ENCODE measurements at regions not wholly inside any gene's neighbourhood (a gene's known extent, or its start where the extent isn't known, plus 50 kb on each side); places are given as distances from the start of the nearest gene placed in this dataset.
"Not testable (repeated sequence)": the region's sequence is repeated elsewhere in the genome, so short reads cannot be mapped to it uniquely, and the experiment has no call there.

DNA sequence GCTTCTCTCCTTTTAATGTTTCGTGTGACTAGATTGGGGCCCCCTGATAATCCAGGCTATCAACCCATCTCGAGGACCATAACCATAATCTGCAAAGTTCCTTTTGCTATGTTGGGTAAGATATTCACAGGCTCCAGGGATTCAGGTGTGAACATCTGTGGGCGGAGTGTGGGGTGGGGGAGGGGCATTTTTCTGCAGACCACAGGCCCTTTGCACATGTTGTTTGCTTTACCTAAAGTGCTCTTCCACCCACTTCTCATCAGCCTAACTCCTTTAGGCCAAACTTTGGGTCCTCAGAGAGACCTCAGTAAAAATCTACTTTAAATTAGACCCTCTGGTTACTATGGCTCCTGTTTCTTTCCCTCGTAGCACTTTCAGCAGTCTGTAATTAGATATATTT lies 284.4 kb downstream of the WDR11 start:
- DNase-seq (ENCODE audit: low spot score) = no peak

DNA sequence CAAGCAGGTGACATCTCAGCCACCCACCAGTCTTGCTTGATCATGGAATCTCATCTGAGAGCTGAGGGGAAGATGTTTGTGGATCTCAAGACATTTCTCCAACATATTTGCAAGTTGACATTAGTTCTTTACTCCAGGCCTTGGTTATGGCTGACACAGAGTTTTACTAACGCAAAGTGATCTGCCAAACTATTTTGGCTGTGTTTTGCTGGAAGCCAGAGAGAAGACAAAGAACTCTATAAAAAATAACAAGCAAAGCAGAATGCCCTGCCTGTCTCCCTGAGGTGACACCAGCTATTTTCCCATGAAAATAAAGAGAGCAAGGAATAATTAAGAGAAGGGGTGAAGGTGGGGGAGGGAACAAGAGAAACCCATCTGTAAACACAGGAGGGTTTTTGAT lies 286.4 kb downstream of the WDR11 start:
- DNase-seq (ENCODE audit: low spot score) = no peak

DNA sequence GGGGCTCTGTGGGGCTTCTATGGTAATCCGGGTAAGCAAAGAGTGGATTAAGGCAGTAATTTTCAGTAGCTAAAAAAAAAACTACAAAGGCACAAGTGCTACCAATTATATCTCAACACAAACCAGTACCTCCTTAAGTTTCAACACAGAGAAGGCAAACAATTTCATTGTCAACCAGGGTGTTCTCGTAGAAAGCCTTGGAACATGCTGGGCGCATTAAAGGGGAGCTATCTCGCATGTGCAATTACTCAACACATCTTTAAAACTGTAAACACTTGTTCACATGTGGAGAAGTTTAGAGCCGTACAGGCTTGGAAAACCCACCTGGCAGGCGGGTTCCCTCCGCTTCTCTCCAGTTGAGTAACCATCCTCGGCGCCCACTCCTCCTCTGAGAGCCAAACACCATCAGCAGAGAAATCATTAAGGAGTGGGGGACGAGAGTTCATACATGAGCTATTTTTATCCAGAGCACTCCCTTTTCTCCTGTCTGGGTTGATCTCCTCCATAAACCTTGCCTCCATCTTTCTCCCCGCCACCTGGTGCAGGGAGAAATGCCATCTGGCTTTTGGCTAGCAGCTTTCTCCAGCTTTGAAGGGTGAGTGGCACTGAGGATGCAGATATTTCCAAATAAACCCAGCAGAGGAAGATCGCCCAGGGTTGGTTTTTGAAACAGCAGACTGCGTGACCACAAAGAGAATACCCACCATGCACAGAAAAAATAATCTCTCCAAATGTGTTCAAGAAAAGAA lies 287.1 kb downstream of the WDR11 start:
- DNase-seq (ENCODE audit: low spot score) = no peak

DNA sequence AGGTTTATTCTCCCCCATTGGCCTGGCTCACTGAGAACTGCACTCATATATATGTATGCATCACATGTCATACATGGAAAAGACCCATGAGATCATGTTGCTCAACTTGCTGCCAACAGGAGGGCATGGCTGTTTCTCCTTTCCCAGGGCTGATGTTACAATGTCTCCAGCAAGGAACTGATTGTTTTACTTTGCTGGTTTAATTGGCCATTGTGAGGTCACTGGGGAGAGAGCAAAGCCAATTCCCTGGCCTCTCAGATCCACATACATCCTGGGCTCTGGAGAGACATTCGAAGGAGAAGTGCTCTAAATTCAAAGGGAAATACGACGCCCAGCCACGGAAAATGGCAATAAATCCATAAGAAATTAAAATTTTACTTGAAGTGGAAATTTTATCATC lies 287.8 kb downstream of the WDR11 start:
- no peak for DNase-seq (ENCODE audit: low spot score)

DNA sequence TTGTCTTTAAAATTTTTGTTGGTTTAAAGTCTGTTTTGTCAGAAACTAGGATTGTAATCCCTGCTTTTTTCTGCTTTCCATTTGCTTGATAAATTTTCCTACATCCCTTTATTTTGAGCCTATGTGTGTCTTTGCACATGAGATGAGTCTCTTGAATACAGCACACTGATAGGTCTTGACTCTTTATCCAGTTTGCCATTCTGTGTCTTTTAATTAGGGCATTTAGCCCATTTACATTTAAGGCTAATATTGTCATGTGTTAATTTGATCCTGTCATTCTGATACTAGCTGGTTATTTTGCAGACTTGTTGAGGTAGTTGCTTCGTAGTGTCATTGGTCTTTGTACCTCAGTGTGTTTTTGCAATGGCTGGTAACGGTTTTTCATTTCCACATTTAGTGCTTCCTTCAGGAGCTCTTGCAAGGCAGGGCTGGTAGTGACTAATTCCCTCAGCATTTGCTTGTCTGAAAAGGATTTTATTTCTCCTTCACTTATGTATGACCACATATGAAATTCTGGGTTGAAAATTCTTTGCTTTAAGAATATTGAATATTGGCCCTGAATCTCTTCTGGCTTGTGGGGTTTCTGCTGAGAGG lies 294.7 kb downstream of the WDR11 start:
- DNase-seq (ENCODE audit: low spot score) = not testable (repeated sequence)

DNA sequence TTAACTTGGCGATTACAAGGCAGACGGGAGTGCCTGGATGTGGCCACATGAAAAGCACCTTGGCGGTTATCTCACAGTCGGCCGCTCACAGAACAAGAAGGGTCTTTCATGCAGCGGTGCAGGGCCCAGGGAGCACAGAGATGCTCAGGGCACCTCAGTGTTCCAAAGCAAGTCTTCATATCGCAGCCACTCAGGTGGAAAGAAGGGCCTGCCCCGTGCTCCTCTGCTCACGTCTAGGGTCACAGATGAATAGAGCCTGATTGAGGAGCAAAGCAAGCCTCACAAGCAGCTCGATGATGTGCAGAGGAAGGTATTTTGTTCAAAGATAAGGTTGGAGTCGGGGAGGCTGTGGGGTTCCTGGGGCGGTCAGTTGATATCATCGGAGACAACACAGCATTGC lies 297.8 kb downstream of the WDR11 start:
- no peak for DNase-seq (ENCODE audit: low spot score)

DNA sequence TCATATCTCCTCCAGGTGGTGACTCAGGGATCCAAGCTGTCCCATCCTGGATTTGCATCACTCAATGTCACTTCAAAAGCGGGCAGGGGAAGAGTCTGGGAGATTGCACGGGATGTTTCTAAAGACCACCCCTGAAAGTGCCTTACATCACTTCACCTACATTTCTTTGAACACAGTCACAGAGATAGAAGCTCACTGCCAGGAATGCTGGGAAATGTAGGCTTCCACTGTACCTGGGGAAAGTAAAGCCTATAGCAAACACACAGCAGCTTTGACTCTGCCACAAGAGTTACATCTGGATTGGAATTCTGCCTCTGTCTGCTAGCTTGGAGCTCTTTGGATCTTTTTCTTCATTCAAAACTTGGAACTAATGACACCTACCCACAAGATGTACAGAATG lies 300.9 kb downstream of the WDR11 start:
- no peak for DNase-seq (ENCODE audit: low spot score)

DNA sequence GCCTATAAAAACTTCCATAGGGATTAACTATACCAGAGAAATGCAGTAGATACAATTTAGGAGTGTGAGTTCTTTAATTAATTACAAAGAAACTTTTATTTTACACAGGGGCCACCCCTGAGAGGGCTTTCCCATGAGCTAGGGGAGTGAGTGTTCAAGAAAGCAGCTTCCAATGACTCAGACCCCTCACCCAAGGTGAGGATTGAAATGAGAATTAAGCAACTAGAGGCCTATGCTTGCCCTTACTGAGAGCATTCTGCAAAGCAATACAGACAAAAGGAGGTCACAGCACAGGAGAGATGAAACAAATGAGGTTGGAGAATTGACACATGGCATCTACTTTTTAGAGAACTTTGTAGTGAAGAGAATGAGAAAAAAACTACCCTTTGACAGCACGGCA lies 301.8 kb downstream of the WDR11 start:
- DNase-seq (ENCODE audit: low spot score) = no peak

DNA sequence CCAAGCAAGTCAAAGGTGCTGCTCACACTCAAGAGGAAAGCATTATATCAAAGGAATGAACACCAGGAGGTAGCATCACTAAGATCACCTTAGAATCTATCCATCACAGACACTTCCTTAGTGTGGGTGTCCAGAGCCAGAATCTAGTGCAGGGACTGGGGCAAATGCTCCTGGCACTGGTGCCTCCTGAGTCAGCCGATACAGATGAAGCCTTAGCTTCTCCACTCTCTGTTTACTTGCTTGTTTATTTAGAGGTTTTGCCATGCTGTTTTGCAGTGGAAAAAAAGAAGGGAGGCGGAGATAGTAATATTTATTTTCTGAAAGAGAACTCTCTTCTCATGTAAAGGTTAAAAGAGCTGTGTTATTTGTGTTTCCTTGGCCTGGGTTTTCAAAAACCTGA lies 303.1 kb downstream of the WDR11 start:
- no peak for DNase-seq (ENCODE audit: low spot score)

DNA sequence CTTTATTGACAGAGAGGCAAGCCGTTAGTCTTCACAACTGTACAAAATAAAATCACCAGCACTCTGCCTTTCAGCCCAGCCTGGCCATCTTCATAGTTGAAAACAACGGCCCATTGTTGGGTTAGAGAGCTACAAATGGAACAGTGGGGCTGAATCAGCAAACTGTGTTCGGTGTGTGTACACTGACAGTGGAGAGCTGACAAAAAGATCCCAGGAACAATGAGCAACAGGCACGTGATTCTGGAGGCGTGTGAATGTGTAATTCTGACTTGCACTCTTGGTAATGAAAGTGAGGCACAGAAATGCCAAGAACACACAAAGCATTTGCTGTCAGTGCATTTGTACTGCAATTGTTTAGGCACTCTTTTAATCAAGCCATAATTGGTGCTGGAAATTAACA lies 303.7 kb downstream of the WDR11 start:
- DNase-seq (ENCODE audit: low spot score) = no peak

DNA sequence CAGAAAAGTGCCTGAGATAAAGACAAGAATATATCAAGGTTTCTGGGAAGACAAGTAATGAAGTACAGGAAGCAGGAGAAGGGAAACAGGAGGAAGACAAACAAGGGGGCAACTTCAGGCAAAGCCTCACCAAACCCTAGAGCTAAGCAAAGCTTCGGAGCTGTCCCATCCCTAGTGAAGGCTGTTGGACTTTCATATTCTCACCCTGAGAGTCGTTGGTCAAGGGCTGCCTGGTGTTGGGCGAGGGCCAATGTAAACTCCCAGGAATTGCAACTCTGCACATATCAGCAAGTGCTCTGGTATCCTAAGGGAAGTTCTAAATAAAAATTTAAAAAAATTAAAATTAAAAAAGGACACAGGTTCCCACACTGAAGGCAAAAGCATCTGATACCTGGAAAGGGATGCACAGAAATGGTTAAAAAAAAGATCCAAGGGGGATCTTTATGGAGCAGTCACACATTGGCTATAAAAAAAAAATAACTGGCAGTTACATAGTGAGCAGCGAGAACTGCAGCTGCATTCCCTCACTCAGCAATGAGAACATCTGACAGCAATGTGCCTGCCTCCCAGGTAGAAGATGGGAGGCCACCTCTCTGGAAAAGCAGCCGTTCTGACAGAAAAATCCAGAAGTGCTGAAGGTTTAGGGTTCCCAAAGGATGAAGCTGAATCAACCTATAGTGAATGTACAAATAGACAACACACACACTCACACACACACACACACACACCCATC lies 304.7 kb downstream of the WDR11 start:
- DNase-seq (ENCODE audit: low spot score) = no peak

DNA sequence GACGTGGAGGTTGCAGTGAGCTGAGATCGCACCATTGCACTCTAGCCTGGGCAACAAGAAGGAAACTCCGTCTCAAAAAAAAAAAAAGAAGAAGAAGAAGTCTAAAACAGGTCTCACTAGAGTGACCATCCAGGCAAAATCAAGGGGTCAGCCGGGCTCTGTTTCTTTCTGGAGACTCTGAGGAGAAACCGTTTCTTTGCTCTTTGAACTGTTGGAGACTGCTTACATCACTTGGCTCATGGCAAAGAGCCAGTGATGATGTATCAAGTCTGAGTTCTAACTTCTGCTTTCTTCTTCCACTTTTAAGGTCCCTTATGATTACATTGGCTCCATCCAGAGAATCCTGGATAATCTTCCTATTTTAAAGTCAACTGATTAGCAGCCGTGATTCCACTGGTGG lies 306.8 kb downstream of the WDR11 start:
- DNase-seq (ENCODE audit: low spot score) = no peak

DNA sequence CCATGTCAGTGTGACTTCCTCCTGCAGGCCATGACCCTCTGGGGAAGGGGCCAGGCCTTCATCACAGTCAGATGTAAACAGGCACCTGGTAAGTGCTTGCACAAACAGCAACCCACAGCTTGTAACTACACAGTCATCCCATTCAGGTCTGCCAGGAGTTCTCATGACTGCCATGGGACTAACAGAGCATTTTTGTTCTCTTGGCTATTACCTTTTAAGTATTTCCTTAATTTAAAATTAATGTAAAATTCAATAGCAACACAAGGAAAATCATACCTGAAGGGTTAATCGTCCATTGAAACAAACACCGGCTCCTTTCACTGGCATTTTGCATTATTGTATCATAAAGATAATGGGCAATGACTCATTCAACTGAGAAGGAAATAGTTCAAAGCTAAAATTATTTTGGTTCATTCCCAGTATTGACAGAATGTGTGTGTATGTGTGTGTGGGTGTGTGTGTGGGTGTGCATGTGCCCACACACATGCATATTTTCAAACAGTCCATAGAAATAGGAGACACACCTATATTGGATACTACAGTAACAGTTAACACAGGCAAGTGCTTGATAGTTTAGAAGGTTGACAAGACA lies 307.9 kb downstream of the WDR11 start:
- DNase-seq (ENCODE audit: low spot score) = no peak

DNA sequence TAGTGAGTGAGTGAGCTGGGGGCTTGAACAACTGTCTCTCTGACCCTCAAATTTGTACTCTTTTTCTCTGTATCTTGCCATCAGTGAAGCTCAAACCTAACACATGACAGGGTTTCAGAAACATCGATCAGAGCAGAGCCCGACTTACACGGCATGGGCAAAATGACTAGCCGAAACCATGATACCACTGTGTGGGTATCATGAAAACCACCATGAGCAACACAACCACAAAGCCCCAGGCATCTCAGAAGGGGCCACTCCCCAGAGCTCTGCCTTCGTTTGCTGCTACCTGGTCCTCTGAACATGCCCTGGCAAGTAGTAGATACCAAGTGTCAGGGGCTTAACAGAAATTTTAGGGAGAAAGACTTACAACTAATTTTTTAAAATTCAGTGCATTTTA lies 308.5 kb downstream of the WDR11 start:
- no peak for DNase-seq (ENCODE audit: low spot score)

DNA sequence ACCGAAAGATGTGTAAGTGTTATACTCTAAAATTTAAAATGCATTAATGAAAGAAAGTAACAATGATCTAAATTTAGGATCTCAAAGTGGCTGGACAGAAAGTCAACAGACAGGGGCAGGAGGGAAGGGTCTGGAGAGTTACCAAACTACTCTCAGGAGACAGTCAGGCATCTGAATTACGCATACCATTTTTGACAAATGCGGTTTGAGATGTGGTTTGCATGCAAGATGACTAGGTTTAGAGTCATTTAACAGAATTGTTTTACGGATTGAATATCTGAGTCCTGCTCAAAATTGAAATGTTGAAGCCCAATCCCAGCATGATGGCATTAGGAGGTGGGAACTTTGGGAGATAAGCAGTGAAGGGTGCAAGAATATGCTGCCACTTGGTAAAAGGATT lies 314.1 kb downstream of the WDR11 start:
- no peak for DNase-seq (ENCODE audit: low spot score)

DNA sequence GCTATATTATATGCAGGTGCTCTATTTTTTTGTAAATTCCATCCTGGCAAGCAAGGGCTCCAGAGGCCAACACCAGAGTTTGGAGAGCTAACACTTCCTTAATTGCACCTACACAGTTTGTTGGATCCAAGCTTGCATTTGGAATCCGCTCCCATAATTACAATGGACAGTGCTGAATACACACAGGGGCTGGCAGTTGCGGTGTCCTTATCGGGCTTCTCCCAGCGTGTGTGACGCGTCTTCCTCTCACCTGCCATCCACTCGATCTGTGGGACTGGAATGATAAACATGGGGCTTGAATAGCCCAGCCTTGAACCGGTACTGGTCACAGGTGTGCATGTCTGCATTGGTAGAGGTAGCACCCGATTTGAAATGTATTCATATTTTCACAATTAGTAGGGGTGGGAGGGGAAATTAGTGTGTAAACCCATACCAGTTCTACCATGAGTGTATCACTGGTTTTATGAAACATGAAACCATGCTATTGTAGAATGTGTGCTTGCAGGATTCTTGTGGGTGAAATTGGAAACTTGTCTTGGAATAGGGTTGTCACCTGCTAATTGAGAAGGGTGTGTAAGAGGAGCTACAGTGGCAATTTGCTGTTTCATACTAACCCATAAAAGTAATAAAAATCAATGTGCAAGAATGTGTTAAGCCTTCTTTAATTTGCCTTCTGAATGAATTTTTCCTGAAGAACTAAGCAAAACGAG lies 316.5 kb downstream of the WDR11 start:
- DNase-seq (ENCODE audit: low spot score) = no peak

DNA sequence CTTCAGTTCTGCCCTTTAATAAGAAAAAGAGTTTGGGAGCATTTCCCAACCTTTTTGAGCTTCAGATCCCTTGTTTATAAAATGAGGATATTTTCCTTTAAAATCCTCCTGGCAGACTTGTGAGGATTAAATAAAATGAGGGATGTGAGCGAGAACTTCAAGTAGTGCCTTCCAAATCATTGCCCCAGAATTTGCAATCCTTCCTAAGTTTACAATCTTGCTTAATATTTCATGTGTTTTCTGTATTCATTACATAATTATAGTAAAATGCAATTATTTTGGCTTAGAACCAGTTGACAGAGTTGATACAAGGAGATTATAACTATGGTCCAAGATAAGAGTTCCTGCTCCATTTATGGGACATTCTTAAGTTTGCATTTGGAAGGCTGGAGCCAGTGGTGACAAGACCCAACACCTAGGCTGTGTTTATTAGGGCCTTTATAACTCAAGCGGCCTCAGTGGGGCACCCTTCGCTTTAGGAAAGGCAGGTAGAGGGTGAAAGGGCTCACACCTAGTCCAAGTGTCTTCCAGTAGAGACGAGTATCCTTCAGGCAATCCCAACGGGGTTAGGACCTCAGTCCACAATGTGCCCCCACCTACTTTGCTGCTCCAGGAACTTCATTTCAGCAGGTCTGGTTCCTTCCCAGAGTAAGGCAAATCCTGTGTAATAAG lies 317.5 kb downstream of the WDR11 start:
- no peak for DNase-seq (ENCODE audit: low spot score)

DNA sequence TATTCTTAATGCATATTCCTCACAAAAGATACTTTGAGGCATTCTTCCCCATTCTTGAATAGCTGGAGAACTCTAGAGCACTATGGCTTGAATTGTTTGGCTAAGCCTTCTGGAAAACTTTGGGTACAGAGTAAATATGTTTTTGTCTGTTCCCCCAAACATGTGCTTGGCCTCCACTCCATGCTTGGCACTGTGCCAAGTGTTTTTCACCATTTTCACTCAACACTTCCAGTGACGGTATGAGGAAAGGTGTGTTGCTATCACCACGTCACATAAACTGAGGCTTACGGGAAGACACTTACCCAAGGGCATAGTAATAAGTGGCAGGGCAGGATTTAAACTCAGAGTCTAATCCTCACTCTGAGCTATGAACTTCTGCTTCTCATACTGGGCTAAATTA lies 318.2 kb downstream of the WDR11 start:
- DNase-seq (ENCODE audit: low spot score) = no peak

DNA sequence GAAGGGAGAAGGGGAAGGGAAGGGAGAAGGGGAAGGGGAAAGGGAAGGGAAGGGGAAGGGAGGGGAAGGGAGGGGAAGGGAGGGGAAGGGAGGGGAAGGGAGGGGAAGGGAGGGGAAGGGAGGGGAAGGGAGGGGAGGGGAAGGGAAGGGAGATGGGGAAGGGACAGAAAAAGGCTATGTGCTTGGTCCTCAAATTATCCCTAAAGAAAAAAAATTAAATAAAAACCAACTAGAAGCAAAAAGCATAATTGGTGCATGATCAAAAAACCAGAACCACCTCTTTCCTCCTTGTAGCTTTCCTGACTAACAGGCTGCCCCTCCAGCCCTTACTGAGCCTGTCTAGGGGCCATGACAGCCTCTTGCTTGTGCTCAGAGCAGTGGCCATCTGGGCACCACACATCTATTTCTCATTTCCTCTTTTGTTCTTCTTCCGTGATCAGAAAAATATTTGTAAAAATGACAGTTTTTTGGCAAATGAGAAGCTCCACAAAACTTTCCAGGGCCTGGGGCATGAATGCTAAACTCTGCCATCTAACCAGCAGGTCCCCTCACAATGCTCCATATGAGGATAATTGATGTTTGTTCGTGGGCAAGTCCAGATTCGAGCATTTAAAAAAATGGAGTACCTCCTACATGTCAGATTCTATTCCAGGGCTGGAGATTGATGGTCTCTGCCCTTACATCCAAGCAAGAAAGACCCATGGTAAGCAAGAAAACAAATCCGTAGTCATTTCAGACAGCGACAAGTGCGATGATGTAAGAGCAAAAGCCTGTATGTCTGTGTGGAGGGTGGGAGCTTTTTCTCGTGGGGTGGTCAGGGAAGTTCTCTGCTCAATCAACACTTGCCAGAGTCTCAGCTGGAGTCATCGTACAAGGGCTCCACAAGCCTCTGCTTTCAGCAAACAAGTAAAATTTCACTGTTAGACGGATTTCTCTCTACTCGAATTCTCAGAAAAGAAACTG lies 320.9 kb downstream of the WDR11 start:
- no peak for DNase-seq (ENCODE audit: low spot score)

DNA sequence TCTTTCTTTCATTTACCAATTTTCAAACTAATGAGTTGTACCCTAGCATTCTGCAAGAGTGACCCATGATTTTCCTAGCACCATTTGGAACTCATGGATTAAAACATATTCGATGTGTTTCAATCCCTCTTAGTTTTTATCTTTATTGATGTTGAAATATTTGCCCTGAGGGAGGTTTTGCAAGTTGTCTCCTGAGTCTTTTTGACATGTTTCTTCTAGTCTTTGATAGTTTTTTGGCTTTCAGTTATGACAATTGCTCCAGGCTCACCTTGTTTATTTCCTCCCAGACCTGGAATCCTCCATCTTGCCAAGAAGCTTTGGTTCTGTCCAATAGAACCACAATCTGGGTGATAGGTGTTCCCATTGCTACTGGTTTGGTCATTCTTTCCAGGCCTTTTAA lies 327.8 kb downstream of the WDR11 start:
- DNase-seq (ENCODE audit: low spot score) = no peak

DNA sequence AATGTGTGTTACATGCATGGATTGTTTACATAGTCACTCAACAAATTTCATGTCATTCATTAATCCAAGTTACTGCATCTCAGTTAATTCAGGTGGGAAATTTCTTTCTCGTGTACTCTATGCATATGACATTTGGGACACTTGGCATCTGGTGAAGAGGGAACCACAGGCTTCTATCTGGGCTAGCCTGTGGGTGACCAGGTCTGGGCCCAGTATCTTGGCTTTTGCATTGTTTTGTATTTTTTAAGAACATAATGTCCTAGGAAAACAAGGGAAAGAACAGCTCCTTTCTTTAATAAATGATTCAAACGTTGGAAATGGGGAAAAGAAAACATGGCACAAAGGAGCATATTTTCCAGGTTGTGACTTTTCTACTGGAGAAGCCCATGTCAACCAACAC lies 331.1 kb downstream of the WDR11 start:
- no peak for DNase-seq (ENCODE audit: low spot score)
